Umbilical cord (tissue), 1 donor: ENCODE measurements at regions not wholly inside any gene's neighbourhood (a gene's known extent, or its start where the extent isn't known, plus 50 kb on each side); places are given as distances from the start of the nearest gene placed in this dataset.

Source experiments
- DNase-seq: peaks from one replicate; pipeline ENCODE4 v3.0.0-alpha.2; 2015; ENCODE audit warnings: low spot score

- DNase-seq: no peak
Observed at GRCh38 chr11:112460141-112460540, 199.5 kb upstream of the PLET1 start.

GRCh38 chr11:112464949-112465348 is 204.3 kb upstream of the PLET1 start:
- no peak for DNase-seq

- DNase-seq: no peak
Observed at GRCh38 chr11:112465433-112466024, 204.9 kb upstream of the PLET1 start.

GRCh38 chr11:112467721-112468120 is 207.1 kb upstream of the PLET1 start:
- peak; percentile 21 for DNase-seq

GRCh38 chr11:112469376-112469775 is 208.7 kb upstream of the PLET1 start:
- no peak for DNase-seq

GRCh38 chr11:112470355-112470754 is 209.7 kb upstream of the PLET1 start:
- DNase-seq: no peak

GRCh38 chr11:112471731-112472130 is 211.1 kb upstream of the PLET1 start:
- no peak for DNase-seq

- no peak for DNase-seq
Observed at GRCh38 chr11:112477152-112477551, 216.5 kb upstream of the PLET1 start.

GRCh38 chr11:112477581-112478317 is 217.1 kb upstream of the PLET1 start:
- no peak for DNase-seq

- no peak for DNase-seq
Observed at GRCh38 chr11:112478806-112479205, 218.1 kb upstream of the PLET1 start.

GRCh38 chr11:112481431-112481830 is 220.8 kb upstream of the PLET1 start:
- no peak for DNase-seq

GRCh38 chr11:112481893-112482292 is 221.2 kb upstream of the PLET1 start:
- DNase-seq: no peak

- no peak for DNase-seq
Observed at GRCh38 chr11:112485280-112485679, 224.6 kb upstream of the PLET1 start.

- no peak for DNase-seq
Observed at GRCh38 chr11:112497826-112498225, 237.2 kb upstream of the PLET1 start.

GRCh38 chr11:112498701-112499100 is 238.0 kb upstream of the PLET1 start:
- DNase-seq: no peak

- no peak for DNase-seq
Observed at GRCh38 chr11:112499153-112499880, 238.7 kb upstream of the PLET1 start.

- DNase-seq: no peak
Observed at GRCh38 chr11:112499881-112500204, 239.2 kb upstream of the PLET1 start.

- no peak for DNase-seq
Observed at GRCh38 chr11:112503410-112503809, 242.8 kb upstream of the PLET1 start.

- no peak for DNase-seq
Observed at GRCh38 chr11:112504056-112504455, 243.4 kb upstream of the PLET1 start.

- DNase-seq: no peak
Observed at GRCh38 chr11:112506852-112507251, 246.2 kb upstream of the PLET1 start.

- peak; percentile 38 for DNase-seq
Observed at GRCh38 chr11:112507281-112507680, 246.6 kb upstream of the PLET1 start.

GRCh38 chr11:112508750-112509149 is 248.1 kb upstream of the PLET1 start:
- DNase-seq: no peak

- DNase-seq: no peak
Observed at GRCh38 chr11:112509300-112509699, 248.6 kb upstream of the PLET1 start.
